OCI-LY7 (cell line): ENCODE measurements at regions not wholly inside any gene's neighbourhood (a gene's known extent, or its start where the extent isn't known, plus 50 kb on each side); places are given as distances from the start of the nearest gene placed in this dataset.

Experiments used
- BruUV-seq: library from RNA; stranded (reverse); fragments of 400-500 nt; replicated peaks from 2 replicates; lab custom pipeline; 2021; lab: Mats Ljungman, UMichigan
- CTCF ChIA-PET: fragments of 300-600 bp; sonication (Branson Sonifier 250); formaldehyde crosslinking; loops from one replicate; lab custom pipeline; 2022; ENCODE audit warnings: antibody characterized with exemption; ENCODE audit not compliant: unreplicated experiment; lab: Charles Lee
- POLR2A ChIA-PET: fragments of 300-600 bp; sonication (Branson Sonifier 250); formaldehyde crosslinking; loops from one replicate; lab custom pipeline; 2022; ENCODE audit warnings: antibody characterized with exemption; lab: Charles Lee
- DNase-seq: peaks from one replicate; pipeline ENCODE4 v3.0.0-alpha.2; 2015; ENCODE audit warnings: low spot score
- H2AFZ ChIP-seq: fragments of 200-600 bp; sonication (generic), shearing (Covaris generic); 2 replicates; pipeline ENCODE4 v1.6.1; 2014; ENCODE audit warnings: mild to moderate bottlenecking, antibody characterized with exemption, low read length, moderate library complexity
- H3K27ac ChIP-seq: fragments of 200-600 bp; sonication (generic); 2 replicates; pipeline ENCODE4 v1.5.1; 2014; ENCODE audit warnings: mixed run types, low read depth, mild to moderate bottlenecking, moderate library complexity, low read length, inconsistent platforms; ENCODE audit not compliant: poor library complexity, severe bottlenecking
- H3K36me3 ChIP-seq: fragments of 200-600 bp; sonication (generic); 2 replicates; pipeline ENCODE4 v1.6.1; 2014; ENCODE audit warnings: mild to moderate bottlenecking, antibody characterized with exemption, low read length, moderate library complexity, mixed read lengths; ENCODE audit not compliant: insufficient read depth
- H3K4me1 ChIP-seq: fragments of 200-600 bp; sonication (generic); 2 replicates; pipeline ENCODE4 v1.5.1; 2014; ENCODE audit warnings: mild to moderate bottlenecking, low read length; ENCODE audit not compliant: insufficient read depth, poor library complexity, severe bottlenecking
- H3K4me2 ChIP-seq: fragments of 200-600 bp; sonication (generic); 2 replicates; pipeline ENCODE4 v1.6.1; 2014; ENCODE audit warnings: mild to moderate bottlenecking, low read length
- H3K4me3 ChIP-seq: fragments of 200-600 bp; sonication (generic); 2 replicates; pipeline ENCODE4 v1.5.1; 2014; ENCODE audit warnings: mild to moderate bottlenecking, low read depth, low read length; ENCODE audit not compliant: poor library complexity, severe bottlenecking
- H3K79me2 ChIP-seq: fragments of 200-600 bp; sonication (generic); 2 replicates; pipeline ENCODE4 v1.6.1; 2016; ENCODE audit warnings: low read depth, mild to moderate bottlenecking, low read length, moderate library complexity, mixed read lengths; ENCODE audit not compliant: insufficient read depth
- H3K9me2 ChIP-seq: fragments of 200-600 bp; sonication (generic); 2 replicates; pipeline ENCODE4 v1.6.1; 2016; ENCODE audit warnings: mild to moderate bottlenecking, low read length, mixed read lengths; ENCODE audit not compliant: insufficient read depth
- H3K9me3 ChIP-seq: fragments of 200-600 bp; sonication (generic); 2 replicates; pipeline ENCODE4 v1.6.1; 2014; ENCODE audit warnings: mild to moderate bottlenecking, mixed run types, low read length, mixed read lengths
- H4K20me1 ChIP-seq: fragments of 200-600 bp; sonication (generic); 2 replicates; pipeline ENCODE4 v1.6.1; 2014; ENCODE audit warnings: mild to moderate bottlenecking, antibody characterized with exemption, low read length, moderate library complexity, mixed read lengths; ENCODE audit not compliant: insufficient read depth
- CTCF ChIP-seq: fragments of 200-600 bp; sonication (generic); conservative IDR thresholded peaks from 2 replicates; pipeline ENCODE4 v1.5.1; 2014; ENCODE audit warnings: mild to moderate bottlenecking, antibody characterized with exemption, low read length, moderate library complexity, mixed read lengths
- EZH2phosphoT487 ChIP-seq: fragments of 200-600 bp; sonication (generic); IDR thresholded peaks from 2 replicates; pipeline ENCODE4 v1.6.1; 2018; ENCODE audit warnings: low read depth, borderline replicate concordance, mild to moderate bottlenecking, mixed run types, antibody characterized with exemption, low read length, moderate library complexity, mixed read lengths
- intact Hi-C: fragments of 100-400 bp; cut with micrococcal nuclease; formaldehyde crosslinking; loops from one replicate; pipeline ENCODE4 v1.10.0; 2022; ENCODE audit not compliant: unreplicated experiment

GRCh38 chr6:27593861-27594260, 121.0 kb upstream of the ZNF184 start:
- Histone ChIP-seq H3K9me2 (no peaks in the 10 kb centered on the region), H3K9me3 (no peaks in the 10 kb centered on the region), H3K4me2 (no peak overlapping the region), H3K79me2 (no peaks in the 10 kb centered on the region), H3K36me3 (no peaks in the 10 kb centered on the region), H2AFZ (no peak overlapping the region), H3K4me1 (no peaks in the 10 kb centered on the region), H3K4me3 (no peak overlapping the region), H4K20me1 (no peaks in the 10 kb centered on the region), H3K27ac (no peak overlapping the region)
- no peak for DNase-seq
- intact Hi-C loops, result no loop called here
- POLR2A ChIA-PET, result no interaction called here
- no peak for TF ChIP-seq CTCF
- TF ChIP-seq EZH2phosphoT487, result no peak
- CTCF ChIA-PET, result no interaction called here
- no TSS peak for BruUV-seq

DNA sequence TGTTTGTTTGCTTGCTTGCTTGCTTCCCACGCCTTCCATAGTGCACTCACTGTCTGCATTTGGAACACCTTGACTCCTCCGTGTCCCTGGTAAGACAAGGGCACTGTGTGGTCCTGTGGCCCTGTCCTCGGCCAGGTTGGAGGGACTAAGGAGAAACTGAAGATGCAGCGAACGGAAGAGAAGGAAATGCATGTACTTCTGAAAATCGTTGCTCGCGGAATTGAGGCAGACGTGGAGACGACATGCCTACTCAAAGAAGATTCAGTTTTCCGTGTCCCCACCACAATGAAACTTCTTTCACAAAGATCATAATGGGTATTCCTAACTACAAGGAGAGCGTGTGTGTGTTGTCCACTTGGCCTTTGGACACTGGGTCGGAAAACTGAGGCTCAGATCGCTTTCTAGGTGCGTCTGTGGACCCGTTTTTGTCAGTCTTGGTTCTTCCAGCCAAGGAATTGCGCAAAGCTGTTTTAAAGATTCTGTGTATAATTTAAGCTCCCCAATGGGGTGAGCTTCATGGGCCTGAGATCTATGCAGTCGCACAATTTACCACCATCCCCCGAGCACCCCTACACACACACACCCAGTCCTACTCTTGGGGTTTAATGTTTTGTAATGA, 120.4 kb upstream of the ZNF184 start:
- H3K79me2 ChIP-seq, result no peaks in the 10 kb centered on the region
- no peak overlapping the region for H3K27ac ChIP-seq
- CTCF ChIA-PET, result no interaction called here
- TF ChIP-seq EZH2phosphoT487, result no peak
- no peak for TF ChIP-seq CTCF
- no peak for DNase-seq
- H3K36me3 ChIP-seq, result no peaks in the 10 kb centered on the region
- H2AFZ ChIP-seq, result no peak overlapping the region
- POLR2A ChIA-PET, result interaction anchor here (0.6 kb wide), 1 partner anchor 300 kb away, joined by 3 read pairs; no protein-coding TSS in a partner anchor
- no TSS peak for BruUV-seq
- no peaks in the 10 kb centered on the region for H3K9me2 ChIP-seq
- no peaks in the 10 kb centered on the region for H3K9me3 ChIP-seq
- no peak overlapping the region for H3K4me3 ChIP-seq
- no peaks in the 10 kb centered on the region for H3K4me1 ChIP-seq
- H4K20me1 ChIP-seq, result no peaks in the 10 kb centered on the region
- H3K4me2 ChIP-seq, result peak overlapping the region; percentile 47; the same call in 1 of the 2 replicates
- intact Hi-C loops, result no loop called here

DNA sequence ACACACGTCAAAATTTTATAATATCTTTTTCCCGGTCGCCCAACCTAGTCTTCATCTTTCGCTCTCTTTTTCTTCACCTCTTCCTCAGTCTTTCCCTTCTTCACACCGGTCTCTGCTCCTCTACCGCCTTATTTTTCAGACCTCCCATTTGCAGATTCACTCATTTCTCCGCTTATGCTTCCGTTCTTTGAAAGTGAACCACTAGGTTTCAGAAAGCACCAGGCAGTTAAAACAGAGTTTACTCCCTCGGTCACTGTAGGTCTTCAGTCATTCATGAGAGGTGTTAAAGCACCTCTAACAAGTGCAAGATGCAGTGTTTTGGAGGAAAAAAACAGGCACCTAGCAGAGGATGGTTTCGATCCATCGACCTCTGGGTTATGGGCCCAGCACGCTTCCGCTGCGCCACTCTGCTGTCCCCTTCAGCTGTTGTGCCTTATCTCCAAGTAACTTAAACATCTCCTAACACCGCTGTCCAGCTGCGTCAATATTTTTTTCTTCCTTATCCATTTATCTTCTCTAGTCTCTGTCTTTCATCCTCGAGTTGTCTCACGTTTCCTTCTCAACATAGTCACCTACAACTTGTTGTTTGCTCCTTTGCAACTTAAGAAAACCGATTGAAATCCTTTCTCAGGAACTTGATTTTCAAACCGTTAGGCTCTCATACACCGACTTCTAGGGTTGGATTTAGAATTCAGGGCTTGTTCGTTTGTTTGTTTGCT, 119.7 kb upstream of the ZNF184 start:
- POLR2A ChIA-PET, result no interaction called here
- peak; percentile 11 for DNase-seq
- peak overlapping the region; percentile 47; the same call in 1 of the 2 replicates for H3K4me2 ChIP-seq

More for the DNA sequence above, 119.7 kb upstream of the ZNF184 start:
- H3K79me2 ChIP-seq, result no peaks in the 10 kb centered on the region
- CTCF ChIA-PET, result no interaction called here
- H4K20me1 ChIP-seq, result no peaks in the 10 kb centered on the region
- no peaks in the 10 kb centered on the region for H3K4me1 ChIP-seq
- H3K27ac ChIP-seq, result no peak overlapping the region
- no peak overlapping the region for H3K4me3 ChIP-seq
- H3K9me2 ChIP-seq, result no peaks in the 10 kb centered on the region
- intact Hi-C loops, result no loop called here
- no peaks in the 10 kb centered on the region for H3K9me3 ChIP-seq
- TF ChIP-seq EZH2phosphoT487 (no peak), CTCF (no peak)
- no peaks in the 10 kb centered on the region for H3K36me3 ChIP-seq
- no TSS peak for BruUV-seq
- no peak overlapping the region for H2AFZ ChIP-seq
